ENCODE measurements at regions not wholly inside any gene's neighbourhood (a gene's known extent, or its start where the extent isn't known, plus 50 kb on each side); places are given as distances from the start of the nearest gene placed in this dataset.

- H3K9me3 ChIP-seq (ENCODE audit: control insufficient read depth, low read length) = no peaks in the 10 kb centered on the region
- H3K4me3 ChIP-seq (ENCODE audit: extremely low read depth, insufficient read depth, low read length, poor library complexity, severe bottlenecking) = no peak overlapping the region
- H3K27ac ChIP-seq (ENCODE audit: low read depth, low read length, severe bottlenecking) = no peak overlapping the region
- no peaks in the 10 kb centered on the region for H3K36me3 ChIP-seq (ENCODE audit: control insufficient read depth, insufficient read depth, low read length)
- no peaks in the 10 kb centered on the region for H3K4me1 ChIP-seq (ENCODE audit: control insufficient read depth, insufficient read depth, low read length, poor library complexity, severe bottlenecking)
- WGBS, 2 experiments (ENCODE audit: insufficient coverage in 2 of 2) = 96% methylated on average over 4 to 9 of the region's 9 CpGs
These were observed 185.5 kb upstream of the PMEPA1 start for GRCh38 chr20:57895161-57895855.

- no peak overlapping the region for H3K4me3 ChIP-seq (ENCODE audit: extremely low read depth, insufficient read depth, low read length, poor library complexity, severe bottlenecking)
- no peaks in the 10 kb centered on the region for H3K4me1 ChIP-seq (ENCODE audit: control insufficient read depth, insufficient read depth, low read length, poor library complexity, severe bottlenecking)
- no peaks in the 10 kb centered on the region for H3K9me3 ChIP-seq (ENCODE audit: control insufficient read depth, low read length)
- no peak overlapping the region for H3K27ac ChIP-seq (ENCODE audit: low read depth, low read length, severe bottlenecking)
- H3K36me3 ChIP-seq (ENCODE audit: control insufficient read depth, insufficient read depth, low read length) = no peaks in the 10 kb centered on the region
These were observed 184.7 kb upstream of the PMEPA1 start for GRCh38 chr20:57894522-57894921.

- WGBS, 2 experiments (ENCODE audit: insufficient coverage in 2 of 2) = 92 to 95% methylated on average over 7 to 10 of the region's 10 CpGs
- Histone ChIP-seq H3K27ac (ENCODE audit: low read depth, low read length, severe bottlenecking) (no peak overlapping the region), H3K9me3 (ENCODE audit: control insufficient read depth, low read length) (no peaks in the 10 kb centered on the region), H3K4me1 (ENCODE audit: control insufficient read depth, insufficient read depth, low read length, poor library complexity, severe bottlenecking) (no peaks in the 10 kb centered on the region), H3K36me3 (ENCODE audit: control insufficient read depth, insufficient read depth, low read length) (no peaks in the 10 kb centered on the region), H3K4me3 (ENCODE audit: extremely low read depth, insufficient read depth, low read length, poor library complexity, severe bottlenecking) (no peak overlapping the region)
These were observed 184.3 kb upstream of the PMEPA1 start for GRCh38 chr20:57894096-57894495.

- WGBS, 2 experiments (ENCODE audit: insufficient coverage in 2 of 2) = 87 to 92% methylated on average over 15 to 16 of the region's 16 CpGs
- Histone ChIP-seq H3K36me3 (ENCODE audit: control insufficient read depth, insufficient read depth, low read length) (no peaks in the 10 kb centered on the region), H3K9me3 (ENCODE audit: control insufficient read depth, low read length) (no peaks in the 10 kb centered on the region), H3K27ac (ENCODE audit: low read depth, low read length, severe bottlenecking) (no peak overlapping the region), H3K4me3 (ENCODE audit: extremely low read depth, insufficient read depth, low read length, poor library complexity, severe bottlenecking) (no peak overlapping the region), H3K4me1 (ENCODE audit: control insufficient read depth, insufficient read depth, low read length, poor library complexity, severe bottlenecking) (no peaks in the 10 kb centered on the region)
These were observed 183.7 kb upstream of the PMEPA1 start for GRCh38 chr20:57893366-57893999.

GRCh38 chr20:57892471-57892870, 182.7 kb upstream of the PMEPA1 start:
- Histone ChIP-seq H3K9me3 (ENCODE audit: control insufficient read depth, low read length) (no peaks in the 10 kb centered on the region), H3K27ac (ENCODE audit: low read depth, low read length, severe bottlenecking) (no peak overlapping the region), H3K4me3 (ENCODE audit: extremely low read depth, insufficient read depth, low read length, poor library complexity, severe bottlenecking) (no peak overlapping the region), H3K36me3 (ENCODE audit: control insufficient read depth, insufficient read depth, low read length) (no peaks in the 10 kb centered on the region), H3K4me1 (ENCODE audit: control insufficient read depth, insufficient read depth, low read length, poor library complexity, severe bottlenecking) (no peaks in the 10 kb centered on the region)
- 84 to 89% methylated on average over 8 to 10 of the region's 10 CpGs for WGBS, 2 experiments (ENCODE audit: insufficient coverage in 2 of 2)

GRCh38 chr20:57891014-57891413, 181.2 kb upstream of the PMEPA1 start:
- Histone ChIP-seq H3K27ac (ENCODE audit: low read depth, low read length, severe bottlenecking) (no peak overlapping the region), H3K4me3 (ENCODE audit: extremely low read depth, insufficient read depth, low read length, poor library complexity, severe bottlenecking) (no peak overlapping the region), H3K36me3 (ENCODE audit: control insufficient read depth, insufficient read depth, low read length) (no peaks in the 10 kb centered on the region), H3K9me3 (ENCODE audit: control insufficient read depth, low read length) (no peaks in the 10 kb centered on the region), H3K4me1 (ENCODE audit: control insufficient read depth, insufficient read depth, low read length, poor library complexity, severe bottlenecking) (no peaks in the 10 kb centered on the region)
- 87 to 93% methylated on average over 5 of the region's 5 CpGs for WGBS, 2 experiments (ENCODE audit: insufficient coverage in 2 of 2)

GRCh38 chr20:57890202-57890800, 180.5 kb upstream of the PMEPA1 start:
- Histone ChIP-seq H3K9me3 (ENCODE audit: control insufficient read depth, low read length) (no peaks in the 10 kb centered on the region), H3K4me1 (ENCODE audit: control insufficient read depth, insufficient read depth, low read length, poor library complexity, severe bottlenecking) (no peaks in the 10 kb centered on the region), H3K27ac (ENCODE audit: low read depth, low read length, severe bottlenecking) (no peak overlapping the region), H3K4me3 (ENCODE audit: extremely low read depth, insufficient read depth, low read length, poor library complexity, severe bottlenecking) (no peak overlapping the region), H3K36me3 (ENCODE audit: control insufficient read depth, insufficient read depth, low read length) (no peaks in the 10 kb centered on the region)
- 88 to 97% methylated on average over 8 to 10 of the region's 12 CpGs for WGBS, 2 experiments (ENCODE audit: insufficient coverage in 2 of 2)

GRCh38 chr20:57888591-57888990, 178.8 kb upstream of the PMEPA1 start:
- H3K9me3 ChIP-seq (ENCODE audit: control insufficient read depth, low read length) = no peaks in the 10 kb centered on the region
- no peak overlapping the region for H3K4me3 ChIP-seq (ENCODE audit: extremely low read depth, insufficient read depth, low read length, poor library complexity, severe bottlenecking)
- WGBS, 2 experiments (ENCODE audit: insufficient coverage in 2 of 2) = 94% methylated on average over 3 of the region's 5 CpGs; no CpG with 5 or more reads in 1 of the 2 experiments
- no peaks in the 10 kb centered on the region for H3K4me1 ChIP-seq (ENCODE audit: control insufficient read depth, insufficient read depth, low read length, poor library complexity, severe bottlenecking)
- no peaks in the 10 kb centered on the region for H3K36me3 ChIP-seq (ENCODE audit: control insufficient read depth, insufficient read depth, low read length)
- no peak overlapping the region for H3K27ac ChIP-seq (ENCODE audit: low read depth, low read length, severe bottlenecking)

- Histone ChIP-seq H3K36me3 (ENCODE audit: control insufficient read depth, insufficient read depth, low read length) (no peaks in the 10 kb centered on the region), H3K27ac (ENCODE audit: low read depth, low read length, severe bottlenecking) (no peak overlapping the region), H3K4me1 (ENCODE audit: control insufficient read depth, insufficient read depth, low read length, poor library complexity, severe bottlenecking) (peaks cover 5% of the 10 kb centered on the region), H3K9me3 (ENCODE audit: control insufficient read depth, low read length) (no peaks in the 10 kb centered on the region), H3K4me3 (ENCODE audit: extremely low read depth, insufficient read depth, low read length, poor library complexity, severe bottlenecking) (no peak overlapping the region)
- 84 to 90% methylated on average over 4 of the region's 5 CpGs for WGBS, 2 experiments (ENCODE audit: insufficient coverage in 2 of 2)
These were observed 175.1 kb upstream of the PMEPA1 start for GRCh38 chr20:57884956-57885355.

- H3K9me3 ChIP-seq (ENCODE audit: control insufficient read depth, low read length) = no peaks in the 10 kb centered on the region
- peaks cover 5% of the 10 kb centered on the region for H3K4me1 ChIP-seq (ENCODE audit: control insufficient read depth, insufficient read depth, low read length, poor library complexity, severe bottlenecking)
- no peak overlapping the region for H3K27ac ChIP-seq (ENCODE audit: low read depth, low read length, severe bottlenecking)
- H3K4me3 ChIP-seq (ENCODE audit: extremely low read depth, insufficient read depth, low read length, poor library complexity, severe bottlenecking) = no peak overlapping the region
- 89 to 90% methylated on average over 3 to 4 of the region's 5 CpGs for WGBS, 2 experiments (ENCODE audit: insufficient coverage in 2 of 2)
- no peaks in the 10 kb centered on the region for H3K36me3 ChIP-seq (ENCODE audit: control insufficient read depth, insufficient read depth, low read length)
These were observed 173.9 kb upstream of the PMEPA1 start for GRCh38 chr20:57883761-57884160.

GRCh38 chr20:57883224-57883623, 173.4 kb upstream of the PMEPA1 start:
- Histone ChIP-seq H3K36me3 (ENCODE audit: control insufficient read depth, insufficient read depth, low read length) (no peaks in the 10 kb centered on the region), H3K4me1 (ENCODE audit: control insufficient read depth, insufficient read depth, low read length, poor library complexity, severe bottlenecking) (peaks cover 5% of the 10 kb centered on the region), H3K9me3 (ENCODE audit: control insufficient read depth, low read length) (no peaks in the 10 kb centered on the region), H3K27ac (ENCODE audit: low read depth, low read length, severe bottlenecking) (no peak overlapping the region), H3K4me3 (ENCODE audit: extremely low read depth, insufficient read depth, low read length, poor library complexity, severe bottlenecking) (no peak overlapping the region)
- WGBS, 2 experiments (ENCODE audit: insufficient coverage in 2 of 2) = 82 to 95% methylated on average over 3 to 5 of the region's 6 CpGs
